SIG-M5 treated with dmso at 0.1 percent for 504 hours (cell line): ENCODE measurements at regions not wholly inside any gene's neighbourhood (a gene's known extent, or its start where the extent isn't known, plus 50 kb on each side); places are given as distances from the start of the nearest gene placed in this dataset.

ENCODE experiments used
- DNase-seq: peaks from one replicate; lab custom pipeline; 2025; ENCODE audit not compliant: unreplicated experiment; lab: John Stamatoyannopoulos, UW

DNA sequence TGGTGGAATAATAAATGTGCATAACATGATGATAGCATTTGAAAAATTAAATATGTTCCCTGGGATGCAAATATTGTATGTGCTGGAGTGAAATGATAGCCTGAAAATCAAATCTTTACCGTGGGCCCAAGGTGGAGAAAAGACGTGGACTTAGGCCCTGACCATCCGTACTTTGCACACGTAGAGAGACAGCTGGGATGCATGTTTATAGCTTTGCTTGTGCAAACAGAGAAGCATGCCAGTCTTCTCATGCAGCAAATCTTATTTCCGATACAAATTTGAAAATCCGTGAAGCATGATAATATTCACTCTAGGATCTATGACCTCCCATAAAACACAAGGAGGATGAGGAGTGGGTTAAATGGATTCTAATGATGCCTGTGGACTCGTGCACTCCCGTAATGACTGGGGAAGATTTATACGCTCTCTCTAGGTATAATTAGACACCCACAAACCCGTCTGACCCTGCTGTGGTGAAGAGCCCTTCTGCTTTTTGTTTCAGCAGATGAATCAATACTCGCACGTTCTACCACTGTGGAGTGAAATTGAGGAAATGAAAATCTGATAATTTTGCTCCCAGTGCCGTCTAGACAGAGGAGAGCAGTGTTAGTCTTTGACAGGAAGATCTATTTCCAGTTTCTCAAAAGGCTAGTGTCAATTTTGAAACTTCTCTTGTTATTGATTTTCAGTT, 810.3 kb upstream of the SALL3 start:
- peak; percentile 38 for DNase-seq

DNA sequence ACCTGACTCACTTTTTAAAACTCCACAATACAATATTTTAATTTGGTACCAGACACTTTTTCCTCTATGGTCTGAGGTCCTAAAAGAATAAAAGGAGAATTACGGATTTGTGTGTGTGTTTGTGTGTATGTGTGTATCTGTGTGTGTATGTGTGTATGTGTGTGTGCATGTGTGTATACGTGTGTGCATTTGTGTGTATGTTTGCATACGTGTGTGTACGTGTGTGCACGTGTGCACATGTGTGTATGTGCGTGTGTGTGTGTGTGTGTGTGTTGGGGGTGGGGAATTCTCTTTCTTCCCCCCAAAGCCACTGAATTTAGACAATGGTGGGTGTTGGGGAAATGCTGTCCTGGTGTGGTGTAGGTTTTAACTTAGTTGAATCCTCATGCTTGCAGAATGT, 807.7 kb upstream of the SALL3 start:
- DNase-seq = no peak

DNA sequence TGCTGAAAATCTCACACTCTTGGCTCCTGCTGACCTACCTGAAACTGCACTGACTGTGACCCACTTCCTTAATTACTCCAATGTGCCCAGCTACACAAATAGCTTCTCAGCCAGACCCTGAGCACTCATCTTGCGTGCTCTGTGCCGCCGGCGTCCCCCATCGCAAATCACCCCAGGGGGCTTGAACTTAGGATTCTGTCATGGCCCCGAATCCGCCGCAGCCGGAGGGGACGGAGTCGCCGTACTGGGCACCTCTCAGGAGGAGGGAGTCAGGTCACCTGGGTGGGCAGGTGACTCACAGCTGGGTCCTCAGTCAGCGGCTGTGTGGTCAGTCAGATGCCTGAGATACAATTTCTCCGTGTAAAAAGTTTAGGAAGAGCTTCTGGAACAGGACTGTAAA, 804.9 kb upstream of the SALL3 start:
- DNase-seq = no peak

DNA sequence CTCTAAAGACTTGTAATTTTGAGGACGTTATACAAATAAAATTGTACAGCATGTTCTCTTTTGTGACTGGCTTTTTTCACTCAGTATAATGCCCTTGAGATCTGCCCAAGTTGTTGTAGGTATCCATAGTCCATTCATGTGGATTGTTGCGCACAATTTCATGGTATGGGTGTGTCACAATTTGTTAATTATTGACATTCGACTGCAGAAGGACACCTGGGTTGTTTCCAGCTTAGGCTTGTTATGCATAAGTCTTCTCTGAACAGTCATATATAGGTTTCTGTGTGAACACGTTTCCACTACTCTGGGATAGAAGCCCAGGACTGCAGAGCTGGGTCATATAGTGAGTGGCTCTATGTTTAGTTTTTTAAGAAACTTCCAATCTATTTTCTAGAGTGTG, 800.8 kb upstream of the SALL3 start:
- DNase-seq = no peak

DNA sequence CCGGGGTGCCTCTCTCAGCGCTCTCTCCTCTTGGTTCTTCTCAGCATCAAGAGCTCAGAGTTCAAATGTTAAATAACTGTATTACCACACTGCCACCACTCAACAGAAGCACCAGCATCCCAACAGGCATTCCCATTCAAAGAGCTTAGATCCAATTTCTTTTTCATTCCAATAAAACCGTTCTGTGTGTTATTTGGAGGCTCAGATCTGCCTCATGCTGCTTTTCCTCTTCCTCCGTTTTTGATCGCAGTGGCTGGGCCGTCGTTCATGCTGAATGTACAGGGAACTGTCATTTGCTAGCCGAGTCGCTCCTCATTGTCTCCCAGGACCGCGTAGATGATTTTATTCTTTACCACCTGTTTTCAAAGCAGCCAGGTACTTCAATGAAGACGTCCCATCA, 798.9 kb upstream of the SALL3 start:
- no peak for DNase-seq

DNA sequence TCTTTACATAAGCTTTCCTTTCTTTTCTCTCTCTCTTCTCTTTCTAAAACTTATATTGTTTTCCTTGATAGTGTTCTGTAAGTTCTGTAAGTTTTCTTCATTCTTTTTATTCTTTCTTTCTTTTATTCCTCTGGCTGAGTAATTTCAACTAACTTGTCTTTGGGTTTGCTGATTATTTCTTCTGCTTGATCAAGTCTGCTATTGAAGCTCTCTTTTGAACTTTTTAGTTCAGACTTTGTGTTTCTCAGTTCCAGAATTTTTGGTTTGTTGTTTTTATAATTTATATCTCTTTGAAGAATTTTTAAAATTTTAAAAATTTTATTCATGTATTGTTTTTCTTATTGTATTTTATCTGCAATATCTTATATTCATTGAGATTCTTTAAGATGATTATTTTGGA, 795.8 kb upstream of the SALL3 start:
- DNase-seq = no peak

DNA sequence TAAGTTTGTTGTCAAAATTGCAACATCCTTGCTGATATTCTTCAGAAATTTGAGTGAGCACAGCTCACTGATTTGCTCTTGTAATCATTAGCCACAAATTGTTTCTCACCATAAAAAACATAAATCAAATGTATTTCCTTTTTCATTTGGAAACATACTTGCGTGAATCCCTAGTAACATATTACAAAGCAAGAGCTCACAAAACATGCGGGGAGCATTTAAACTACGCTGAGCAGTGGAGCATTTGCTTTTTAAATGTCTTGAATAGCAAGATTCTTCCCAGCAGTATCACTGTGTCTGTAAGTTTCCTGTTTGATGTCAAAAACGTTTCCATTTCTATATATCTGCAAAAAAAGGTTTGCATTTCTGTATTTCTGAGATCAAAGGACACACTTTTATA, 788.3 kb upstream of the SALL3 start:
- DNase-seq = no peak

DNA sequence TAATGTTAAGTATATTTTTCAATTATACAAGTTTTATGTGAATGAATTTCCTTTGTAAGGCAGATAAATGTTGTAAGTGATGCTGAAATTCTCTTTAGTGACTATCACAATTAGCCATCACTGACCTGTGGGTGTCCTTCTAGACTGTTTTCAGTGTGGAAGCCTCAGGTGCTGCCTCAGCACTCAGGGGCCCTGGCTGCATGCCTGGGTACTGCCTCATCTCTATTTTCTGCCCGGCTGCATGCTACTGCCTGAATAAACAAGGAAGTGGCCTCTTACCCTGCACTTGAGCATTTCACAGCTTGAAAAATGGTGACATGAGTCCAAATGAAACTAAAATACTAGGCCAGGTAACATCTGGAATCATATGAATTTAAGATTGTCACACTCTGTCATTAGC, 787.6 kb upstream of the SALL3 start:
- DNase-seq = no peak

DNA sequence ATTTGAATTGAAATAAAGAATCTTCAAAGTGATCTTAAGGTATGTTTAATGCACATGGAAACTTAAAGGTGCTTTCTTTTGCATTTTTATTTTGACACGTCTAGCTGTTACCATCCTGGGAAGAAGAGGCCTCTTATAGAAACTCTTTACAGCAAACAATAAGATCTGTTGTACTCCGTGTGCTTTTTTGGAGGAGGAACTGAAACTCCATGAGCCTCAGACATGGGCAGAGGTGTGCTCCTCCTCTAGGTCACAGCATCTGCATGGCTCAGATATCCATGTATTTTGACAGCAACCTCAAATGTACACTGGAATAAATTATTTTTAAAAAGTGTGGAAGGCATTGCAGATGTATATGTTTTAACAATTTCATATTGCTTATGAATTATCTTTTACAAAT, 783.3 kb upstream of the SALL3 start:
- DNase-seq = no peak

DNA sequence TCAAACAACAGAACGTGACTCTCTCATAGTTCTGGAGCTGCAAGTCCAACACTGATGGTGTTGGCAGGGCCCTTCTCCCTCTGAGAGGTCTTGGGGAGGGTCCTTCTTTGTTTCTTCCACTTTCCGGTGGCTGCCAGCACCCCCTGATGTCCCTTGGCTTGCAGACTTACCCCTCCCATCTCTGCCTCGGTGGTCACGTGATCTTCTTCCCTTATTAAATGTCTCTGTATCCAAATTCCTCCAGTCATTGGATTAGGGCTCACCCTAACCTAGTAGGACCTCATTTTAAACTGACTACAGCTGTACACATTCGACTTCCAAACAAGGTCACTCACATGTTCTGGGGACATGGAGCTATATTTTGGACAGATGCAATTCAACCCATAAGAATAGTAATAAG, 780.6 kb upstream of the SALL3 start:
- no peak for DNase-seq

DNA sequence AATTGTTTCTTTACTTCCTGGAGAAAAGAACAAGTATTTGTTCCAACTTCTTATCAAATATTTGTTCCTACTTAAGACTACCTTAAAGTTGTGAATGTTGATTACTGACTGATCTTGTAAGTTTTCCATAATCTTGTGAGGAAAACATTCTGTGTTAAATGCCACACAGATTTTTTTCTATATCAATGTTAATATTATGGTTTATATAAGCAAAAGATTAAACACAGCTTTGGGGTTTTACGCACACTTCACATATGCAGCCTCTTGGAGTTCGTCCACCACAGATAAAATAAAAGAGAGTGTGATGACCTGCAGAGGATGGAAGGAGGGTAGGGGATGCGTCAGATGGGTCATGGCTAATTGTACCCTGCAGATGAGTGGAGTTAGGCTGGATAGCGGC, 780.0 kb upstream of the SALL3 start:
- no peak for DNase-seq

DNA sequence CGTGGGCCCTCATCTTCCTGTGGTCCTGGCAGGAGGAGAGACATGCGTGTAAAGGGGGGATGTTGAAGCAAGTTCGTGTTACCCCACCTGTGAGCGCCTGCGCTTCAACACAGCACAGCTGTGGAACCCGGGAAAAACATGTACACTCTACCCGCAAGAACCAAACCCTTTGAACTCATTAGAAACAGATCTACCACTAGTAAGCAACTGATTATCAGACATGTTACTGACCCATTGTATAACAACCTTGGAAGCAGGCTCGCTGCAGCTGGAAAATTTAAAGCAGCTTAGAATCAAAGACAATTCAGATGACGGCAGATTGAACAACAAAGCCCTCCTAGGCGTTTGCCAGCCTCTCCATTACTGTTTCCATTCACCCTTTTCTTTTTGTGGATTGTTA, 771.7 kb upstream of the SALL3 start:
- no peak for DNase-seq

DNA sequence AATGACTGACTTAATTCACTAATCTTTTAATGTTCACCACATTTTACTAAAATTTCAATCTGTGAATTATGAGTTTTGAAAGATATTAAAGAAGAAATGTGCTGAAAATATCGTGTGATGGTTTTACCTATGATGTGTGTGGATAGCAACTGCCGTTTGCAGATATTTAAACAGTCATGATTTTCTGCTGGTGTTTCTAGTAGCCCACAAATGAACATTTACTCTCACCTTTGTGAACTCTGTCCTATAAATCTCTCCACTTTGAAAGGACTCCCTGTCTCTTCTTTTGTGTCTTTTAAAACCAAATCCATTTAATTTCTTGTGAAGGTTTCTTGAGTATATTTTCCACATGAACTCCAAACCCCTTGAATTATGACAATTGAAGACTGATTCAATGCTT, 771.2 kb upstream of the SALL3 start:
- DNase-seq = no peak

DNA sequence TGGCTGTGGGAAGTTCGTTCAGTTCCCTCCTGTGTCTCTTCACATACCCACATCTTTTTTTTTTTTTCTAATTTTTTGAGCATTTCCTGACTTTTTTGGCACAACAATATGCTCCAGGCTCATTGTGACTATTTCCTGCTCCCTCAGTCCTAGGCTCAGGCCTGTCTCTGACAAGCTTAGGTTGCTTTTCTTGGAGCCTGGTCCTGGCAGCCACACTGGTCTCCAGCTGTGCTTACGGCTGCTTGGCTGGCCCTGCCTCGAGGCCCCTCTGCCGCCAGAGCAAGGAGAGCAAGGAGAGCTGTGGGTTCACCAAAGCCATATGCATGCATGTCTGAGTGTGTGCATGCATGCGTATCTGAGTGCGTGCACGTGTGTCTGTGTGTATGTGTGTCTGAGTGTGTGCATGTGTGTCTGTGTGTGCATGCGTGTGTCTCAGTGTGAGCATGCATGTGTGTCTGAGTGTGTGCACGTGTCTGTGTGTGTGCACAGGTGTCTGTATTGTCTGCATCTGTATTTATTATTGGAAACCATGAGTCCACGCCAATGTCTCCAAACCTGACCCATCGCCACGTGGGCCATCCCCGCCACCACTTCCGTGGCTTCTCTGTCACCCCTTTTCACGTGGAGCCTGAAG, 766.1 kb upstream of the SALL3 start:
- no peak for DNase-seq

DNA sequence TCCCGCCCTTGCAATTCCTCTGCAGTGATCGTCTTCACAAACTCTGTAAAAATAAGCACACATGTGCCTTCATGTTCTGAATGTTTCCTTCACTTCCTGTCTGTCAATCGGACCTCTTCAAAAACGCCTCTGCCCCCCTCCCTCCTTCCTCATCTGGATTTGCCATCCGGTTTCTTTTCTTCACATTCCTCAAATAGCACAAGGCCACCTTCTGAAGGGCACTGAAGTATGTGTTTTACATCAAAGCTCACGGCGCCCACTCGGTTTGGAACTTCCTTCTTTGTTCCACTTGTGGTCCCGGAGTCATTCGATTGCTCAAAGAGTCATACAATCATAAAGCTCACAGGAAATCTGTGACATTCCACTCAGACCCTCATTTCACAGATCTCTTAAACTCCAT, 758.1 kb upstream of the SALL3 start:
- no peak for DNase-seq

DNA sequence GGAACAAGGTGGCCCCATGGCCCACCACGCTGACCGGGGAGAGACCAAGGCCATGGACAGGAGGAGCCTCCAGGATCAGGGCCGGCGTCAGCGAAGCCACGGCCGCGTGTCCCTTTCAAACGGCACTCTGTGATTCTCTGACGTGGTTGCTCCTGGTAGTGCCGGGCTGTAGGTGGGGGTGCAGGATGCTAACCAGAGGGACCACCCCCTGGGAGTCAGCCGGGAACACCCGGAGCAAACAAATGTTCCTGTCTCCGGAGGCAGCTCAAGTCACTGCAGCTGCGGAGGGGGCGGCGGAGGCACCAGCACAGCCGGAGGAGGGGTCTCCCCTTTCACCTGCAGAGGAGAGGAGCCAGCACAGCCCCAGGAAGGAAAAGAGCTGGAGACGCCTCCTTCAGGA, 750.6 kb upstream of the SALL3 start:
- no peak for DNase-seq

DNA sequence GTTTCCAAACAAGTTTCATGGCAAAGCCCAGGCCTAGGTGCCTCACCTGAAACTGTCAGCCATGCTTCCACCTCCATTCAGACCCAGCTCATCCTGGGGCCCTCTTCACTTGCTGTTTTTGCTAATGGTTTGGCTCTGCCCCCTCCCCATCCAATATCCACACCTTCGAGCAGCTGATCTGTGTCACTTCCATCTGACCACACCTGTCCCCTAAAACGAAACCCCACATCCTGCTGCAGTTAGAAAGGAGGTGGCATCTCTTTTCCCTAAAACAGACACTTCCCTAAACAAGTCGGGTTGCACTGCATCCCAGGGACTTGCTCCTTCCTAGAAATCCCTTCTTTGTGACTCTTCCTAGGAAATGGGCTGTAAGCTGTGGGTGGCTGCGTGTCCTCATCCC, 748.7 kb upstream of the SALL3 start:
- no peak for DNase-seq

DNA sequence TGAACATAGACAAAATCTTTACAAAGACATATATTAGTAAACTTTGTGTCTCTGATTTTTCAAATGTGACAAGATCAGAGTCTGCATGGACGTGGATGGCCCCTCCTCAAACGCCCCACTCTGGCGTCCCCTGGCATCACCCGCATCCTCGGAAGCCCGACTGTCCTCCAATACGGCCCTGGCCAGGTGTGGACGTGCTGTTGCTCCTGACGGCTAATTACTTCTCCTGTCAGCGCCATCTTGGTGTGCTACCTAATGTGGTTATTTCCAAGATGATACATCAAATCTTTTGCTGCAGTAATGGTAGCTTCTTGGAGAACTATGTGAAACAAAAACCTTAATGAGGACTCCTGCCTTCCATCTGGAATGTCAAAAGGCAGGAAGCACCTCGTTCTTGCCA, 747.4 kb upstream of the SALL3 start:
- DNase-seq = no peak

DNA sequence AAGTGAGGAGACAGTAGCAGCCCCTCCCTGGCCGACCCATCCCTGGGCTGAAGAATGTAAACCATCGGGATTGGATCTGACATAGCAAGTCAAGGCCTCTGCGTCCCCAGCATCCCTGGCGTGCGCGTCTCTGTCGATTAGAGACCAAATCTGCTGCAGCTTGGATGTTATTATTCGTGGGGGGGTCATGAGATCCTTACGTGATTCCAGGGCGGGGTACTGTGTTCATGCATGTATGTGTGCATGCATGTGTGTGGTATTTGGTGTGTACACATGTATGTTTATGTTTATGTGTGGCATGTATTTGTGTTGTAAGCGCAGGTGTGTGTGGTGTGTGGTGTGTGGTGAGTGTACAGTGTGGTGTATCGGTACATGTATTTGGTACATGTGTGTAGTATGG, 741.8 kb upstream of the SALL3 start:
- no peak for DNase-seq

DNA sequence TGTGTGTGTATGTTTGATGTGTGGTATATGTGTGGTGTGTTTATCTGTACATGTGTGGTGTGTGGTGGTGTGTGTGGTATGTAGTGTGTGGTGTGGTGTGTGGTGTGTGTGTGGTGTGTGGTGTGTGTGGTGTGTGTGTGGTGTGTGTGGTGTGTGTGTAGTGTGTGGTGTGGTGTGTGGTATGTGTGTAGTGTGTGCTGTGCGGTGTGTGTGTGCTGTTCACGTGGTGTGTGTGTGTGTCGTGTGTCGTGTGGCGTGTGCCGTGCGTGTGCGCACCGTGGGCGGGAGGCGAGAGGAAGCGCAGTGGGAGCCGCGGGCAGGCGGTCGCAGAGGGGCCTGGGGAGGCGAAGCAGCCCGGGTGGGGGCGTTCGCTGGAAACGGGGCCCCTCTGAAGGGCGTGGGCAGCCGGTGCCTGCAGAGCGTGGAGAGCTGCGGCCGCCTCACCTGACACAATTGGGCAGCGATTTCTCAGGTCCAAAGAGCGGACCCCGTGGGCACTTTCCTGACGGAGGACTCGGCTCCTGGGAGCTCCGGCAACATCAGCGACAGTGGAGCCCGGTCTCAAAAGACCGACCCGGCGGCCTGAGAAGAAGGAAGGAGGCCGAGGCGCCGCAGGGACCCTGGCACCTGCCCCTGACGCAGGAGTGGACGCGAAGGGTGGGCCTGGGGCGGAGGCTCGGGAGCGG, 741.1 kb upstream of the SALL3 start:
- DNase-seq = no peak

DNA sequence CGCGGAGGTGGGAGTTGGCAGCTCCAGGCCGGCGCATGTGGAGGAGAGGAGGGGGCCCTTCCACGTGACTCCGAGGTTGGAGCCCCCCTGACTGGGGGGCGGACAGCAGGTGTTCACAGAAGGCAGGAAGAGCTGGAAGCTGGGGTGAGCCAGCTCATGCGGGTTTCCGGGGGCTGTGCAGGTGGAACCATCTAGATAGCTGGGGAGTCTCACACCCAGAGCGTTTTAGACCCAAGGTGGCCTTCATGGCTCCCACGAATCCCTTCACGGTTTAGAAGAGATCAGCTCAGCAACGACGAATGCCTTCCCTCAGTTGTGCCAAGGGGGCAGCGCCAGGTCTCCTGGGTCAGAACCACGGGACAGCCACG, 740.5 kb upstream of the SALL3 start:
- no peak for DNase-seq

DNA sequence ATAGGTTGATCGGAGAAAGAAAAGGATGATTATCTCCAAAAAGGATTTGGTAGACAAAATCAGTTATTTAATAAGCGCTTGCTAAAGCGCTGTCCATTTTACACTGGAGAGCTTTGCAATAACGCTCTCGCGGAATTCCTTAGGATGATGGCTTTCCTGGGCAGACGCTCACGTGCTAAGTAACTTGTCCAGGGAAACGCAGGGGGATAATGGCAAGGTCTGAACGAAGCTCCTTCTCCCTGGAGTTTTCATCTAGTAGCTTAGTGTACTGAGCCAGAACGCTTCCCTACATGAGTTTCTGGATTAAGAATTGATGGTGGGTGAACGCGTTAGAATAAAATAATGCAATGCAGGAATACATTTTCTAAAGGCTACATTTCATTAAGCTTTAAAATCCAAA, 739.5 kb upstream of the SALL3 start:
- DNase-seq = no peak
